CD4-positive, alpha-beta memory T cell (primary cell): ENCODE measurements at regions not wholly inside any gene's neighbourhood (a gene's known extent, or its start where the extent isn't known, plus 50 kb on each side); places are given as distances from the start of the nearest gene placed in this dataset.

Source experiments
- CTCF ChIA-PET: fragments of 350-600 bp; sonication (Branson Sonifier 250); formaldehyde crosslinking; loops from one replicate; lab custom pipeline; 2021; ENCODE audit warnings: inconsistent platforms; ENCODE audit not compliant: partially characterized antibody; lab: Charles Lee
- POLR2A ChIA-PET: fragments of 350-600 bp; sonication (Branson Sonifier 250); formaldehyde crosslinking; loops from one replicate; lab custom pipeline; 2021; ENCODE audit not compliant: partially characterized antibody; lab: Charles Lee
- DNase-seq, 5 donors: peaks; one replicate each; pipeline versions ENCODE4 v3.0.0 to v3.0.0-alpha.2; 2020 to 2022; ENCODE audit warnings: mixed read lengths in 1 of 5
- H3K27ac ChIP-seq: one replicate; pipeline ENCODE4 v1.7.0; 2013; ENCODE audit warnings: low read depth, low read length
- H3K27me3 ChIP-seq: 2 replicates; pipeline ENCODE4 v1.7.0; 2013; ENCODE audit warnings: mild to moderate bottlenecking, low read length, moderate library complexity; ENCODE audit not compliant: insufficient read depth
- H3K36me3 ChIP-seq: 2 replicates; pipeline ENCODE4 v1.7.0; 2013; ENCODE audit warnings: mild to moderate bottlenecking, low read length, moderate library complexity; ENCODE audit not compliant: insufficient read depth
- H3K4me1 ChIP-seq: 2 replicates; pipeline ENCODE4 v1.7.0; 2013; ENCODE audit warnings: mild to moderate bottlenecking, low read length, moderate library complexity; ENCODE audit not compliant: insufficient read depth
- H3K4me3 ChIP-seq, 2 donors: one replicate each; pipeline ENCODE4 v1.7.0; 2013; ENCODE audit warnings: low read length in 2 of 2, mild to moderate bottlenecking in 1 of 2
- H3K9me3 ChIP-seq, 2 donors: one replicate each; pipeline ENCODE4 v1.7.0; 2013; ENCODE audit warnings: low read length in 2 of 2, control low read depth in 1 of 2; ENCODE audit not compliant: control insufficient read depth in 1 of 2
- H3K27ac Mint-ChIP-seq, 7 donors: one replicate each; pipeline ENCODE4 v1.8.0; 2020 to 2021; ENCODE audit warnings: mixed read lengths in 7 of 7, mild to moderate bottlenecking in 6 of 7, inconsistent platforms in 3 of 7, moderate library complexity in 3 of 7
- H3K27me3 Mint-ChIP-seq, 2 donors: one replicate each; pipeline ENCODE4 v1.8.0; 2020 to 2021; ENCODE audit warnings: mixed read lengths in 2 of 2
- H3K36me3 Mint-ChIP-seq, 2 donors: one replicate each; pipeline ENCODE4 v1.8.0; 2020 to 2021; ENCODE audit warnings: mixed read lengths in 2 of 2, inconsistent platforms in 1 of 2, mild to moderate bottlenecking in 1 of 2
- H3K4me1 Mint-ChIP-seq, 4 donors: one replicate each; pipeline ENCODE4 v1.8.0; 2020 to 2021; ENCODE audit warnings: mixed read lengths in 4 of 4, mild to moderate bottlenecking in 1 of 4
- H3K4me3 Mint-ChIP-seq, 8 donors: one replicate each; pipeline ENCODE4 v1.8.0; 2020 to 2021; ENCODE audit warnings: mixed read lengths in 8 of 8, mild to moderate bottlenecking in 7 of 8, moderate library complexity in 6 of 8, inconsistent platforms in 3 of 8
- H3K9me3 Mint-ChIP-seq, 8 donors: one replicate each; pipeline ENCODE4 v1.8.0; 2020 to 2021; ENCODE audit warnings: mixed read lengths in 8 of 8, mild to moderate bottlenecking in 5 of 8, inconsistent platforms in 3 of 8, moderate library complexity in 1 of 8
- intact Hi-C: fragments of 100-400 bp; cut with micrococcal nuclease; formaldehyde crosslinking; loops from one replicate; pipeline ENCODE4 v1.15.1; 2023

GRCh38 chr13:97653443-97654140 is 219.6 kb downstream of the RAP2A start:
- no peaks in the 10 kb centered on the region for H3K36me3 Mint-ChIP-seq
- H3K4me1 Mint-ChIP-seq, result no peaks in the 10 kb centered on the region
- H3K36me3 ChIP-seq, result no peaks in the 10 kb centered on the region
- H3K4me1 ChIP-seq, result no peaks in the 10 kb centered on the region
- H3K4me3 Mint-ChIP-seq, result no peak overlapping the region
- intact Hi-C loops, result no loop called here
- H3K27me3 ChIP-seq, result no peaks in the 10 kb centered on the region
- H3K4me3 ChIP-seq, result no peak overlapping the region
- no peak for DNase-seq
- POLR2A ChIA-PET, result no interaction called here
- no peak overlapping the region for H3K27ac ChIP-seq
- peaks cover 0 to 2% (median 0%) of the 10 kb centered on the region in 8 donors for H3K9me3 Mint-ChIP-seq
- no peak overlapping the region for H3K27ac Mint-ChIP-seq
- peaks cover 5 to 8% of the 10 kb centered on the region in 2 donors for H3K27me3 Mint-ChIP-seq
- CTCF ChIA-PET, result no interaction called here
- H3K9me3 ChIP-seq, result no peaks in the 10 kb centered on the region

DNA sequence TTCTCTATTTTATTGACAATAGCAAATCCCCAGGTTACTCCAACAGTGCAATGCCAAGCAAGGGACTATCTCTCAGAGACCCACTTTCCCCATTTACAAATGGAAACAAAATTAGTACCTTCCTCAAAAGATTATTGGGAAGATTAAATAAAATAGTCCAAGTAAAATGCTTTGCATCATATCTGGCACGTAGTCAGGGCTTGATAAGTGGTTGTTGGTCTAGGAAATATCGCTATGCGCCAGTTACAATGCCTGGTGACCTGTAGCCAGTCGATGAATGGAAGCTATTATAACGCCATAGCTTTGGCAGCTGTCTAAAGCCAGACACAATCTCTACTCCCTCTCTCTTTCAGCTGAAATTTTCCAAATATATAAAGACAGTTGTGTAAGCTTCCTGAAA is 220.3 kb downstream of the RAP2A start:
- no peak for DNase-seq
- Histone ChIP-seq H3K4me1 (no peaks in the 10 kb centered on the region), H3K9me3 (no peaks in the 10 kb centered on the region), H3K27ac (no peak overlapping the region), H3K4me3 (no peak overlapping the region), H3K36me3 (no peaks in the 10 kb centered on the region), H3K27me3 (no peaks in the 10 kb centered on the region)
- Mint-ChIP-seq H3K9me3 (peaks cover 0 to 2% (median 0%) of the 10 kb centered on the region in 8 donors), H3K27ac (no peak overlapping the region), H3K4me3 (no peak overlapping the region), H3K4me1 (no peaks in the 10 kb centered on the region), H3K27me3 (peaks cover 5 to 8% of the 10 kb centered on the region in 2 donors), H3K36me3 (no peaks in the 10 kb centered on the region)
- POLR2A ChIA-PET, result no interaction called here
- CTCF ChIA-PET, result no interaction called here
- intact Hi-C loops, result no loop called here

DNA sequence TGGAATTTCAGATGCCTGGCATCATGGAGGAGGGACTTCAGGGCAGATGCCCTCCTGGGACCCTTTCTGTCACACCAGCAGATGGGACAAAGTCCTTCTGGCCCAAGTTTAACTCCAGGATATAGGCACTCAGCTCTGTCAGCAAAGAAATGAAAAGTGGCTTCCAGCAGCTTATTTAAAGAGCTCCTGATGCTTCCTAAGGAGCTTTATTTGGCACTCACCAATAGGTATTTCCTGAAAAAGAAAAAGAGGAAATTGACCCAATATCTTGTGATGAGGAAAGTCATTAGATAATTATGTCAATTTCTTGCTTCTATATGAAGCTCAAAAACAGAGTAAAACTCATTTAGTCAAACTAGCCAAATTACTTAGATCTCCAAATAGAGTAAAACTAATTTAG is 224.6 kb downstream of the RAP2A start:
- Histone ChIP-seq H3K9me3 (no peaks in the 10 kb centered on the region), H3K36me3 (no peaks in the 10 kb centered on the region), H3K27me3 (no peaks in the 10 kb centered on the region), H3K27ac (no peak overlapping the region), H3K4me3 (no peak overlapping the region), H3K4me1 (no peaks in the 10 kb centered on the region)
- no peaks in the 10 kb centered on the region for H3K4me1 Mint-ChIP-seq
- peaks cover 0 to 2% (median 0%) of the 10 kb centered on the region in 8 donors for H3K9me3 Mint-ChIP-seq
- no peaks in the 10 kb centered on the region for H3K36me3 Mint-ChIP-seq
- no peak overlapping the region for H3K4me3 Mint-ChIP-seq
- no peak overlapping the region for H3K27ac Mint-ChIP-seq
- intact Hi-C loops, result no loop called here
- no peak for DNase-seq
- POLR2A ChIA-PET, result no interaction called here
- H3K27me3 Mint-ChIP-seq, result peaks cover 5 to 19% of the 10 kb centered on the region in 2 donors
- CTCF ChIA-PET, result interaction anchor here (0.6 kb wide), 1 partner anchor 75 kb away, joined by 3 read pairs; no protein-coding TSS in a partner anchor

GRCh38 chr13:97659602-97660001 is 225.6 kb downstream of the RAP2A start:
- H3K9me3 ChIP-seq, result no peaks in the 10 kb centered on the region
- CTCF ChIA-PET, result no interaction called here
- H3K4me1 ChIP-seq, result no peaks in the 10 kb centered on the region
- H3K4me3 ChIP-seq, result no peak overlapping the region
- H3K27me3 ChIP-seq, result no peaks in the 10 kb centered on the region
- Mint-ChIP-seq H3K9me3 (peaks cover 0 to 2% (median 0%) of the 10 kb centered on the region in 8 donors), H3K36me3 (no peaks in the 10 kb centered on the region), H3K27me3 (peaks cover 5 to 23% of the 10 kb centered on the region in 2 donors), H3K4me3 (no peak overlapping the region), H3K4me1 (no peaks in the 10 kb centered on the region), H3K27ac (no peak overlapping the region)
- POLR2A ChIA-PET, result no interaction called here
- no peaks in the 10 kb centered on the region for H3K36me3 ChIP-seq
- no peak overlapping the region for H3K27ac ChIP-seq
- DNase-seq, result no peak
- intact Hi-C loops, result no loop called here

DNA sequence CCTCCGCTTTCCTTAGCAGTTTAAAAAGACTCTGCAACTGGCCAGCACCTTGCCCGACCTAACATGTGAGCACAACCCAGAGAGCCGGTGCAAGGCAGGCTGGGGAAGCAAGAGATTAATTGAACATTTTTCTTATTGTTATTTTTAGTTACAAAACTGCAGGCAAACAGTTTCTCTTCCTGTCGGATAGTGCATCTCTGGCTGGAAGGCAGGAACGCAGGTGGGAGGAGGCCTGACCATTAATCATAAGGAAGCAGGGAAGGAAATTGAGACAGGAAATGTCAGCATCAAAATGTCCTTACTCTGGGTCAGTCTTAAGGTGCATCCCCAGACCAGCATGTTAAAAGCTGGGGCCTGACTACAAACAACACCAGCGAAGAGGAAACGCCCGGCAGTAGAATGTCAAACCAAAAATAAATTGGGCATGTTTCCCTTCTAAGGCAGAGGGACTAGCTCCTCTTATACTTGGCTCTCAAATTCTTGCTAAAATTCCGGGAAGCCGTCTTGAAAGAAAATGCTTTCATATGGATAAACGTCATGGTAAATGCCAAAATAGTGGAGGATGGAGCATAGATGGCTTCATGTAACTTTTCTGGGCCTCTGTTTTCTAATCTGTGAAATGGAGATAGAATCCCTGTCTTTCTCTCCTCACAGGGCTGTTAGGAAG is 226.8 kb downstream of the RAP2A start:
- no peaks in the 10 kb centered on the region for H3K36me3 Mint-ChIP-seq
- intact Hi-C loops, result no loop called here
- no peaks in the 10 kb centered on the region for H3K9me3 ChIP-seq
- POLR2A ChIA-PET, result no interaction called here
- no peaks in the 10 kb centered on the region for H3K4me1 Mint-ChIP-seq
- H3K27me3 Mint-ChIP-seq, result peaks cover 5 to 23% of the 10 kb centered on the region in 2 donors
- no peak overlapping the region for H3K4me3 ChIP-seq
- no peak overlapping the region for H3K27ac ChIP-seq
- no peaks in the 10 kb centered on the region for H3K4me1 ChIP-seq
- H3K27ac Mint-ChIP-seq, result no peak overlapping the region
- H3K4me3 Mint-ChIP-seq, result no peak overlapping the region
- no peak for DNase-seq
- CTCF ChIA-PET, result no interaction called here
- H3K27me3 ChIP-seq, result no peaks in the 10 kb centered on the region
- peaks cover 0 to 2% (median 0%) of the 10 kb centered on the region in 8 donors for H3K9me3 Mint-ChIP-seq
- H3K36me3 ChIP-seq, result no peaks in the 10 kb centered on the region

DNA sequence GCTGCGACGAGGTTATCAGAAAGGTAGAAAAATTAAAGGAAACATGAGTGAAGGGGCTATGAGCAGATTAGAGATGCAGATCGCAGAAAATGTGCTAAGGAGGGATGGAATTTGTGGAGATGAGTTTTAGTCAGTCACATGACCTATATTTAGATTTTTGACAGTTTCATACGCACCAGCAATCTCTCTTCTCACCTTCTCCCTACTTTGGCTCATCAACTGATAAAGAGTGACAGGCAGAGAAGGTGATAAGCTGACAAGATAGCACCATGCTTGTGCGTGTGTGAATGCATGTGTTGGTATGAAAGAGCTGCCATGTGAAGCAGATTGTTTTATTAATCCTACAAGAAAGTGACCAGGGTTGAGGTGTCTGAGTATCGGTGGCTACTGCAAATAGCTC is 252.6 kb downstream of the RAP2A start:
- Histone ChIP-seq H3K4me1 (no peaks in the 10 kb centered on the region), H3K27me3 (no peaks in the 10 kb centered on the region), H3K36me3 (no peaks in the 10 kb centered on the region), H3K27ac (no peak overlapping the region), H3K9me3 (no peaks in the 10 kb centered on the region), H3K4me3 (no peak overlapping the region)
- peaks cover 3 to 8% of the 10 kb centered on the region in 2 donors for H3K27me3 Mint-ChIP-seq
- peaks cover 0 to 6% (median 2%) of the 10 kb centered on the region in 8 donors for H3K9me3 Mint-ChIP-seq
- H3K36me3 Mint-ChIP-seq, result no peaks in the 10 kb centered on the region
- ChIA-PET CTCF (no interaction called here), POLR2A (no interaction called here)
- no peak for DNase-seq
- intact Hi-C loops, result no loop called here
- H3K27ac Mint-ChIP-seq, result no peak overlapping the region
- peak overlapping the region in 1 of 8 donors; percentile 12 for H3K4me3 Mint-ChIP-seq
- no peaks in the 10 kb centered on the region for H3K4me1 Mint-ChIP-seq

- POLR2A ChIA-PET, result no interaction called here
- Histone ChIP-seq H3K4me3 (no peak overlapping the region), H3K36me3 (no peaks in the 10 kb centered on the region), H3K4me1 (no peaks in the 10 kb centered on the region), H3K27ac (no peak overlapping the region), H3K9me3 (no peaks in the 10 kb centered on the region), H3K27me3 (no peaks in the 10 kb centered on the region)
- H3K9me3 Mint-ChIP-seq, result peaks cover 0 to 12% (median 3%) of the 10 kb centered on the region in 8 donors
- intact Hi-C loops, result no loop called here
- H3K4me1 Mint-ChIP-seq, result no peaks in the 10 kb centered on the region
- H3K27ac Mint-ChIP-seq, result no peak overlapping the region
- no peak overlapping the region for H3K4me3 Mint-ChIP-seq
- H3K27me3 Mint-ChIP-seq, result peaks cover 2 to 8% of the 10 kb centered on the region in 2 donors
- CTCF ChIA-PET, result no interaction called here
- H3K36me3 Mint-ChIP-seq, result peaks cover 0 to 4% of the 10 kb centered on the region in 2 donors
- no peak for DNase-seq
Measured at GRCh38 chr13:97692628-97693027, 258.7 kb downstream of the RAP2A start.
